IPS-15b (cell line): ENCODE measurements at regions not wholly inside any gene's neighbourhood (a gene's known extent, or its start where the extent isn't known, plus 50 kb on each side); places are given as distances from the start of the nearest gene placed in this dataset.

ENCODE experiments used
- H3K27me3 ChIP-seq: one replicate; pipeline ENCODE4 v1.6.1; 2013; ENCODE audit warnings: low read length; ENCODE audit not compliant: control insufficient read depth, insufficient read depth
- H3K36me3 ChIP-seq: one replicate; pipeline ENCODE4 v1.6.1; 2013; ENCODE audit warnings: low read length; ENCODE audit not compliant: control insufficient read depth, insufficient read depth
- H3K4me1 ChIP-seq: one replicate; pipeline ENCODE4 v1.6.1; 2013; ENCODE audit warnings: mild to moderate bottlenecking, low read length; ENCODE audit not compliant: control insufficient read depth, insufficient read depth
- H3K4me3 ChIP-seq: one replicate; pipeline ENCODE4 v1.5.1; 2013; ENCODE audit warnings: low read depth, low read length
- H3K9ac ChIP-seq: one replicate; pipeline ENCODE4 v1.6.1; 2013; ENCODE audit warnings: low read depth, mild to moderate bottlenecking, low read length
- H3K9me3 ChIP-seq: one replicate; pipeline ENCODE4 v1.6.1; 2013; ENCODE audit warnings: mild to moderate bottlenecking, low read length; ENCODE audit not compliant: control insufficient read depth, insufficient read depth

- H3K4me3 ChIP-seq, result no peak overlapping the region
- no peaks in the 10 kb centered on the region for H3K36me3 ChIP-seq
- H3K4me1 ChIP-seq, result no peaks in the 10 kb centered on the region
- no peaks in the 10 kb centered on the region for H3K9me3 ChIP-seq
- no peak overlapping the region for H3K9ac ChIP-seq
- H3K27me3 ChIP-seq, result no peaks in the 10 kb centered on the region
Measured at GRCh38 chr2:239545741-239546392, 145.0 kb upstream of the HDAC4 start.

GRCh38 chr2:239544918-239545465 is 144.2 kb upstream of the HDAC4 start:
- Histone ChIP-seq H3K27me3 (no peaks in the 10 kb centered on the region), H3K9me3 (no peaks in the 10 kb centered on the region), H3K36me3 (no peaks in the 10 kb centered on the region), H3K9ac (no peak overlapping the region), H3K4me1 (no peaks in the 10 kb centered on the region), H3K4me3 (no peak overlapping the region)

- H3K4me1 ChIP-seq, result no peaks in the 10 kb centered on the region
- H3K9me3 ChIP-seq, result no peaks in the 10 kb centered on the region
- no peaks in the 10 kb centered on the region for H3K36me3 ChIP-seq
- no peaks in the 10 kb centered on the region for H3K27me3 ChIP-seq
- H3K9ac ChIP-seq, result no peak overlapping the region
- no peak overlapping the region for H3K4me3 ChIP-seq
Measured at GRCh38 chr2:239544143-239544917, 143.5 kb upstream of the HDAC4 start.

- H3K27me3 ChIP-seq, result no peaks in the 10 kb centered on the region
- no peaks in the 10 kb centered on the region for H3K36me3 ChIP-seq
- H3K9ac ChIP-seq, result no peak overlapping the region
- no peaks in the 10 kb centered on the region for H3K9me3 ChIP-seq
- H3K4me3 ChIP-seq, result no peak overlapping the region
- no peaks in the 10 kb centered on the region for H3K4me1 ChIP-seq
Measured at GRCh38 chr2:239543702-239544101, 142.9 kb upstream of the HDAC4 start.

- H3K36me3 ChIP-seq, result no peaks in the 10 kb centered on the region
- H3K9me3 ChIP-seq, result no peaks in the 10 kb centered on the region
- H3K4me1 ChIP-seq, result no peaks in the 10 kb centered on the region
- H3K9ac ChIP-seq, result no peak overlapping the region
- no peak overlapping the region for H3K4me3 ChIP-seq
- H3K27me3 ChIP-seq, result no peaks in the 10 kb centered on the region
Measured at GRCh38 chr2:239540174-239540573, 139.4 kb upstream of the HDAC4 start.

DNA sequence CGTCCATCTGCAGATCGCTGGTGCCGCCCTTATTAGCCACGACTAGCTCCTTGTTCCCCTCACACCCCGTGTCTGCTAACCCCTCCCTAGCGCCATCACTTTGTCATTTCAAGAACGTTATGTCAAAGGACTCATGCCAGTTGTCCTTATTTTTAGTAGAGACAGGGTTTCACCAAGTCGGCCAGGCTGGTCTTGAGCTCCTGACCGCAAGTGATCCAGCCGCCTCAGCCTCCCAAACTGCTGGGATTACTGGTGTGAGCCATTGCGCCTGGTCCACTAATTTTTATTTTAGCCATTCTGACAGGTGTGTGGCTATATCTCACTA is 138.9 kb upstream of the HDAC4 start:
- Histone ChIP-seq H3K4me1 (no peaks in the 10 kb centered on the region), H3K27me3 (no peaks in the 10 kb centered on the region), H3K36me3 (no peaks in the 10 kb centered on the region), H3K4me3 (no peak overlapping the region), H3K9ac (no peak overlapping the region), H3K9me3 (no peaks in the 10 kb centered on the region)

DNA sequence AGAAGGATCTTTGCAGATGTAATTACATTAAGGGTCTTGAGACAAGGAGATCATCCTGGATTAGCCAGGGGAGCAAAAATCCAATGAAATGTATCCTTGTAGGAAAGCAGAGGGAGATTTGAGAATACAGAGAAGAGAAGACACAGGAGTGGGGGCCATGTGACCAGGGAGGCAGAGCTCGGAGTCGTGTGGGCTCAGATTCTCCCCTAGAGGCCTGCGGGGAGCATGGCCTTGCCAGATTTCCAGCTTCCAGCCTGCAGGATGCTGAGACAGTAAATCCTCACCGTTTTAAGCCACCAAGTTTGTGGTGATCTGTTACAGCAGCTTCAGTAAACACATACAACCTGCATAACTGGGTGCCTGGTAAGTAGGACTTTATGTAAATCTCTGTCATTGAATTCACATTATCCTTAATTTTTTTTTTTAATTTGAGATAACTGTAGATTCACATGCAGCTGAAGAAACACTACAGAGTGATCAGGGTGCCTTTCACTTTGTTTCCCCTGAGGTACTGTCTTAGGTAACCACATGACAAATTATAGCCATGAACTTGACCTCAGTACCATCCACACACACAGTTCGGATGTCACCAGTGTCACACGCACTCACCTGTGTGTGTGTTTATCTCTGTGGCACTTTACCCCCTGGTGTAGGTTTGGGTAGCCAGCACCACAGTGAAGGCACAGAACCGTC is 138.4 kb upstream of the HDAC4 start:
- Histone ChIP-seq H3K4me3 (no peak overlapping the region), H3K9ac (no peak overlapping the region), H3K36me3 (no peaks in the 10 kb centered on the region), H3K9me3 (no peaks in the 10 kb centered on the region), H3K4me1 (no peaks in the 10 kb centered on the region), H3K27me3 (no peaks in the 10 kb centered on the region)

- Histone ChIP-seq H3K36me3 (no peaks in the 10 kb centered on the region), H3K9me3 (no peaks in the 10 kb centered on the region), H3K27me3 (no peaks in the 10 kb centered on the region), H3K4me3 (no peak overlapping the region), H3K4me1 (no peaks in the 10 kb centered on the region), H3K9ac (no peak overlapping the region)
Measured at GRCh38 chr2:239538357-239539052, 137.7 kb upstream of the HDAC4 start.

DNA sequence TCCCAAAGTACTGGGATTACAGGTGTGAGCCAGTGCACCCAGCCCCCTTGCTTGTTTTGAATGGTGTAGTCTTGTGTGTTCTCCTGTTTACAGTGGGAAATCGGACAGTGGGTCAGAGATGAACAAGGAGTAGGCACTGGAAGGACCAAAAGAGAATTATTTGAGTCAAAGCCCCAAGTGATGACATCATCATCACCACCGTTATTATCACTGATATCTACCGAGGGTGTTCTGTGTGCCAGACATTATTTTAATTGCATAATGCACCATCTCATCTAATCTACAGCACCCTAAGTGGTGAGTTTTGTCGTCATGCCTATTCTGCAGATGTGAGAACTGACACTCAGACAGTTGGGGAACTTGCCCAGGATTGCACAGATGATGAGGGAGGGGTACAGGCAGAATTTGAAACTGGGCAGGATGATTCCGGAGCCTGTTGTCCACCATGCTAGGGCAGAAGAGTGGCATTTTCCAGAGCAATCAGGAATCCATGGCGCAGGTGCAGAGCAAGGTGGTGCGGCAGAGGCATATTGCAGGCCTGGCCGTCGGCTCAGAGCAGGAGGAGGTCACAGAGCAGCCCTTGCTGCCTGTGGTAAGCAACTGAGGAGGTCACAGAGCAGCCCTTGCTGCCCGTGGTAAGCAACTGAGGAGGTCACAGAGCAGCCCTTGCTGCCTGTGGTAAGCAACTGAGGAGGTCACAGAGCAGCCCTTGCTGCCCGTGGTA is 137.0 kb upstream of the HDAC4 start:
- H3K9ac ChIP-seq, result no peak overlapping the region
- no peaks in the 10 kb centered on the region for H3K27me3 ChIP-seq
- H3K36me3 ChIP-seq, result no peaks in the 10 kb centered on the region
- H3K4me1 ChIP-seq, result no peaks in the 10 kb centered on the region
- H3K4me3 ChIP-seq, result no peak overlapping the region
- H3K9me3 ChIP-seq, result no peaks in the 10 kb centered on the region

DNA sequence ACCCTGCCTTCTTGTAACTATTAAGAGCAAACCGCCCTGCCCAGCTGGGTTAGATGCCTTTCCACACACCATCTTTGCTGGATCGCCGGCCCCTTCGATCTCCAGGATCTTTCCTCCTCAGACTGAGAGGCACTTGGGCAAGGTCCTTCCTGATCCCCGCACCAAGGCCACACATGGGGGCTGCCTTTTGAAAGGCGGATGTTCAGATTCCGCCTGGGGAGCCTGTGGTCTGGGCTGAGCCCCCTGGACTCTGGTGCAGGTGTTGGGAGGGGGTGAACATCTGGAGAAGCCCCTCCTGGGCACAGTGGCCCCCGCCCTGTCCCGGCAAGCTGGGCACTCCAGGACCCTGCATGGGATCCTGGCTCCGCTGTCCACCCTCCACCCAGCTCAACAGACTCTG is 135.4 kb upstream of the HDAC4 start:
- H3K9me3 ChIP-seq, result no peaks in the 10 kb centered on the region
- H3K9ac ChIP-seq, result no peak overlapping the region
- no peaks in the 10 kb centered on the region for H3K36me3 ChIP-seq
- no peaks in the 10 kb centered on the region for H3K27me3 ChIP-seq
- no peak overlapping the region for H3K4me3 ChIP-seq
- no peaks in the 10 kb centered on the region for H3K4me1 ChIP-seq
